ENCODE measurements at regions not wholly inside any gene's neighbourhood (a gene's known extent, or its start where the extent isn't known, plus 50 kb on each side); places are given as distances from the start of the nearest gene placed in this dataset.
"Not testable (repeated sequence)": the region's sequence is repeated elsewhere in the genome, so short reads cannot be mapped to it uniquely, and the experiment has no call there.

DNA sequence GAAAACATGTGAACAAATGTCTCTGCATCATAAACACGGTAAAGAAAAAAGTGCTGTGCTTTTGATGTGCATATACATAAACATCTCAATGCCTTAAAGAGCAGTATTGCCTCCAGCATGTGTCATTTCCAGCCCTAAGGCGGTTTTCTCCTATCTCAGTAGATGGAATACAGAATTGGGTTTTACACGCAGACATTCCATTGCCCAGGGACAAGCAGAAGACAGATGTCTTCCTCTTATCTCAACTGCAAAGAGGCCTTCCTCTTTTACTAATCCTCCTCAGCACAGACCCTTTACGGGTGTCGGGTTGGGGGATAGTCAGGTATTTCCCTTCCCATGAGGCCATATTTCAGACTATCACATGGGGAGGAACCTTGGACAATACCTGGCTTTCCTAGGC lies 499.2 kb downstream of the KCNT2 start:
- H3K4me3 Mint-ChIP-seq; H3K27me3 Mint-ChIP-seq; H3K4me3 ChIP-seq (ENCODE audit: low read length); DNase-seq; H3K36me3 Mint-ChIP-seq; H3K27ac ChIP-seq (ENCODE audit: low read depth, low read length); POLR2A ChIA-PET; H3K36me3 ChIP-seq (ENCODE audit: insufficient read depth, low read length); H3K9me3 ChIP-seq (ENCODE audit: low read length); H3K27ac Mint-ChIP-seq; H3K4me1 Mint-ChIP-seq; CTCF ChIA-PET; H3K9me3 Mint-ChIP-seq; H3K27me3 ChIP-seq (ENCODE audit: insufficient read depth, low read length, poor library complexity, severe bottlenecking); H3K4me1 ChIP-seq (ENCODE audit: insufficient read depth, low read length): not testable (repeated sequence)

- Histone ChIP-seq H3K4me3 (ENCODE audit: low read length) (no peak overlapping the region), H3K4me1 (ENCODE audit: insufficient read depth, low read length) (no peaks in the 10 kb centered on the region), H3K9me3 (ENCODE audit: low read length) (no peaks in the 10 kb centered on the region), H3K36me3 (ENCODE audit: insufficient read depth, low read length) (no peaks in the 10 kb centered on the region), H3K27me3 (ENCODE audit: insufficient read depth, low read length, poor library complexity, severe bottlenecking) (no peaks in the 10 kb centered on the region), H3K27ac (ENCODE audit: low read depth, low read length) (no peak overlapping the region)
- Mint-ChIP-seq H3K27ac (no peak overlapping the region), H3K9me3 (peaks cover 0 to 16% (median 10%) of the 10 kb centered on the region in 5 donors), H3K4me1 (no peaks in the 10 kb centered on the region), H3K27me3 (no peaks in the 10 kb centered on the region), H3K4me3 (no peak overlapping the region), H3K36me3 (no peaks in the 10 kb centered on the region)
- DNase-seq, result no peak
- POLR2A ChIA-PET, result no interaction called here
- CTCF ChIA-PET, result interaction anchor here (0.6 kb wide), 1 partner anchor 31 kb away, joined by 3 read pairs; no protein-coding TSS in a partner anchor
Observed at GRCh38 chr1:196105901-196106300, 502.3 kb downstream of the KCNT2 start.

- peaks cover 2 to 20% (median 8%) of the 10 kb centered on the region in 5 donors for H3K9me3 Mint-ChIP-seq
- POLR2A ChIA-PET, result no interaction called here
Observed at GRCh38 chr1:196102826-196103225, 505.4 kb downstream of the KCNT2 start.

GRCh38 chr1:196098000-196098399 lies 510.2 kb downstream of the KCNT2 start:
- H3K27ac Mint-ChIP-seq, result no peak overlapping the region
- H3K27me3 ChIP-seq (ENCODE audit: insufficient read depth, low read length, poor library complexity, severe bottlenecking), result no peaks in the 10 kb centered on the region
- no peaks in the 10 kb centered on the region for H3K4me1 Mint-ChIP-seq
- no peaks in the 10 kb centered on the region for H3K4me1 ChIP-seq (ENCODE audit: insufficient read depth, low read length)
- H3K36me3 Mint-ChIP-seq, result no peaks in the 10 kb centered on the region
- H3K4me3 ChIP-seq (ENCODE audit: low read length), result no peak overlapping the region
- CTCF ChIA-PET, result no interaction called here
- no peaks in the 10 kb centered on the region for H3K36me3 ChIP-seq (ENCODE audit: insufficient read depth, low read length)
- H3K27me3 Mint-ChIP-seq, result no peaks in the 10 kb centered on the region
- no peak overlapping the region for H3K4me3 Mint-ChIP-seq
- peaks cover 3 to 16% (median 6%) of the 10 kb centered on the region in 5 donors for H3K9me3 Mint-ChIP-seq
- no peak for DNase-seq
- POLR2A ChIA-PET, result no interaction called here
- no peak overlapping the region for H3K27ac ChIP-seq (ENCODE audit: low read depth, low read length)
- no peaks in the 10 kb centered on the region for H3K9me3 ChIP-seq (ENCODE audit: low read length)

More at GRCh38 chr1:196102826-196103225, 505.4 kb downstream of the KCNT2 start:
- H3K4me1 Mint-ChIP-seq, result no peaks in the 10 kb centered on the region
- DNase-seq, result no peak
- Histone ChIP-seq H3K27me3 (ENCODE audit: insufficient read depth, low read length, poor library complexity, severe bottlenecking) (no peaks in the 10 kb centered on the region), H3K4me3 (ENCODE audit: low read length) (no peak overlapping the region), H3K9me3 (ENCODE audit: low read length) (no peaks in the 10 kb centered on the region), H3K27ac (ENCODE audit: low read depth, low read length) (no peak overlapping the region), H3K36me3 (ENCODE audit: insufficient read depth, low read length) (no peaks in the 10 kb centered on the region), H3K4me1 (ENCODE audit: insufficient read depth, low read length) (no peaks in the 10 kb centered on the region)
- no peaks in the 10 kb centered on the region for H3K36me3 Mint-ChIP-seq
- no peak overlapping the region for H3K27ac Mint-ChIP-seq
- H3K27me3 Mint-ChIP-seq, result no peaks in the 10 kb centered on the region
- CTCF ChIA-PET, result no interaction called here
- no peak overlapping the region for H3K4me3 Mint-ChIP-seq

DNA sequence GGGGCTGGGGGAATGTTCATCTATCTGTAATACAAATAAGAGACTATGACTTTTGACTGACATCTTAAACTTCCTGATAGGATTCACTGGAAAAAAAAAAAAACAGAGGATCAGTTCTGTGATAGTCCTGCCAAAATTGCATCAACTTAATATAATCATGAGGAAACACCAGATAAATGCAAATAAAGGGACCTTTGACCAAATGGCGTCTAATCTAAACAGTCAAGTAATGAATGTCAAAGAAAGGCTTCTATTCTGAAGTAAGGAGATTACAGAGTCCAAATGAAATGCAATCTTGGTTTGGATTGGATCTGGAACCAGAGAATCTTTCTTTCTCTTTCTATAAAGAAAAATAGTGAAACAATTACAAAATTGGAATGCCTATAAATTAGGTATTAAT lies 513.4 kb downstream of the KCNT2 start:
- no peaks in the 10 kb centered on the region for H3K27me3 Mint-ChIP-seq
- no peak overlapping the region for H3K4me3 Mint-ChIP-seq
- no peak overlapping the region for H3K27ac ChIP-seq (ENCODE audit: low read depth, low read length)
- no peaks in the 10 kb centered on the region for H3K27me3 ChIP-seq (ENCODE audit: insufficient read depth, low read length, poor library complexity, severe bottlenecking)
- DNase-seq, result no peak
- no peaks in the 10 kb centered on the region for H3K36me3 Mint-ChIP-seq
- no peaks in the 10 kb centered on the region for H3K9me3 ChIP-seq (ENCODE audit: low read length)
- H3K9me3 Mint-ChIP-seq, result peaks cover 0 to 5% (median 1%) of the 10 kb centered on the region in 5 donors
- CTCF ChIA-PET, result no interaction called here
- H3K4me3 ChIP-seq (ENCODE audit: low read length), result no peak overlapping the region
- H3K4me1 ChIP-seq (ENCODE audit: insufficient read depth, low read length), result no peaks in the 10 kb centered on the region
- H3K4me1 Mint-ChIP-seq, result no peaks in the 10 kb centered on the region
- POLR2A ChIA-PET, result no interaction called here
- no peaks in the 10 kb centered on the region for H3K36me3 ChIP-seq (ENCODE audit: insufficient read depth, low read length)
- H3K27ac Mint-ChIP-seq, result no peak overlapping the region

- no peak overlapping the region for H3K27ac Mint-ChIP-seq
- H3K9me3 Mint-ChIP-seq, result peaks cover 0 to 5% (median 2%) of the 10 kb centered on the region in 5 donors
Observed at GRCh38 chr1:196091397-196092135, 516.7 kb downstream of the KCNT2 start.

GRCh38 chr1:196090226-196090625 lies 518.0 kb downstream of the KCNT2 start:
- Histone ChIP-seq H3K36me3 (ENCODE audit: insufficient read depth, low read length) (no peaks in the 10 kb centered on the region), H3K27me3 (ENCODE audit: insufficient read depth, low read length, poor library complexity, severe bottlenecking) (no peaks in the 10 kb centered on the region), H3K4me1 (ENCODE audit: insufficient read depth, low read length) (no peaks in the 10 kb centered on the region), H3K9me3 (ENCODE audit: low read length) (no peaks in the 10 kb centered on the region), H3K27ac (ENCODE audit: low read depth, low read length) (no peak overlapping the region), H3K4me3 (ENCODE audit: low read length) (no peak overlapping the region)
- H3K4me1 Mint-ChIP-seq, result no peaks in the 10 kb centered on the region
- peaks cover 0 to 5% (median 2%) of the 10 kb centered on the region in 5 donors for H3K9me3 Mint-ChIP-seq
- H3K27ac Mint-ChIP-seq, result no peak overlapping the region
- no peak overlapping the region for H3K4me3 Mint-ChIP-seq
- no peaks in the 10 kb centered on the region for H3K36me3 Mint-ChIP-seq
- CTCF ChIA-PET, result no interaction called here
- POLR2A ChIA-PET, result no interaction called here
- no peak for DNase-seq
- no peaks in the 10 kb centered on the region for H3K27me3 Mint-ChIP-seq

More at GRCh38 chr1:196091397-196092135, 516.7 kb downstream of the KCNT2 start:
- DNase-seq, result no peak
- Mint-ChIP-seq H3K4me1 (no peaks in the 10 kb centered on the region), H3K36me3 (no peaks in the 10 kb centered on the region), H3K4me3 (no peak overlapping the region), H3K27me3 (no peaks in the 10 kb centered on the region)
- Histone ChIP-seq H3K27me3 (ENCODE audit: insufficient read depth, low read length, poor library complexity, severe bottlenecking) (no peaks in the 10 kb centered on the region), H3K4me3 (ENCODE audit: low read length) (no peak overlapping the region), H3K36me3 (ENCODE audit: insufficient read depth, low read length) (no peaks in the 10 kb centered on the region), H3K27ac (ENCODE audit: low read depth, low read length) (no peak overlapping the region), H3K9me3 (ENCODE audit: low read length) (no peaks in the 10 kb centered on the region), H3K4me1 (ENCODE audit: insufficient read depth, low read length) (no peaks in the 10 kb centered on the region)
- CTCF ChIA-PET, result no interaction called here
- POLR2A ChIA-PET, result no interaction called here

DNA sequence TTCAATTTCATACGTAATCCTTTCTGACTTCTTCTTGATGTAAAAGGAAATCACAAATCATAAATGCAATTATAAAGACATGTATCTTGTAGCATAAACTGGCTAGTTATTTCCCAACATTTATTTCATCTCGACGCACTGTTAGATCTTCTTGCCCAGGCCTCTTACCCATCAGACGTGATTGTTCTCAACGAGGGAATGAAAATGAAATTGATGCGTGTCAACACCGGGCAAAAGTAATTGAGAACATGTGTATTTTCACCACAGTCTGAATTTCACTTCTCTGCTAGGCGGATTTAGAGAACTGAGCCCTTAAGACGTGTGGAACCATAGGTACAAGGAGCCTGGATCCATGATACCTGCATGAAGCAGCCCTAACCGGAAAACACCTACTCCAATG lies 519.7 kb downstream of the KCNT2 start:
- Mint-ChIP-seq H3K27ac (no peak overlapping the region), H3K4me1 (no peaks in the 10 kb centered on the region), H3K9me3 (peaks cover 0 to 4% (median 2%) of the 10 kb centered on the region in 5 donors), H3K36me3 (no peaks in the 10 kb centered on the region), H3K27me3 (no peaks in the 10 kb centered on the region), H3K4me3 (no peak overlapping the region)
- H3K36me3 ChIP-seq (ENCODE audit: insufficient read depth, low read length), result no peaks in the 10 kb centered on the region
- no peaks in the 10 kb centered on the region for H3K9me3 ChIP-seq (ENCODE audit: low read length)
- CTCF ChIA-PET, result no interaction called here
- DNase-seq, result no peak
- no peaks in the 10 kb centered on the region for H3K4me1 ChIP-seq (ENCODE audit: insufficient read depth, low read length)
- H3K27ac ChIP-seq (ENCODE audit: low read depth, low read length), result no peak overlapping the region
- POLR2A ChIA-PET, result no interaction called here
- no peaks in the 10 kb centered on the region for H3K27me3 ChIP-seq (ENCODE audit: insufficient read depth, low read length, poor library complexity, severe bottlenecking)
- H3K4me3 ChIP-seq (ENCODE audit: low read length), result no peak overlapping the region
